HG03103 (cell line): ENCODE measurements at regions not wholly inside any gene's neighbourhood (a gene's known extent, or its start where the extent isn't known, plus 50 kb on each side); places are given as distances from the start of the nearest gene placed in this dataset.

Experiments
- ATAC-seq: cut with Tn5 transposase; IDR thresholded peaks from one replicate; pipeline ENCODE4 v1.9.1; 2021; ENCODE audit warnings: low read depth; ENCODE audit not compliant: unreplicated experiment

DNA sequence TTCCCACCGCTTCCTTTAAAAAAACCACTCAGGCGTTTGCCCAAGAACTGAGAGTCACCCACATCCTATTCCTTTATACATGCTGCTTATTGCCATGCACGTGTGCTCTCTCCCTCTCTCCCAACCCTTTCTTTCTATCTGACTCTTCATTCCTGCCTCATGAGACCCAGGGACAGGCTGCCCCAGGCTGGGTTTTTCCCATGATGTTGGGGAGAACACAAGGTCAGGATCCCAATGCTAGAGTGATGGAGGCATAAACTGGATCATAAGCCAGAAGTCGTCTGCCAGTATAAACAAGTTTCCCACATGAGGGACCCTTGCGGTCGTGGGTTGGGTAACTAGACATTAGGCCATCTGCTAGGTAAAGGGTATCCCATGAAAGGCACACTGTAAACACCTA lies 64.9 kb downstream of the CD2 start:
- no peak for ATAC-seq

DNA sequence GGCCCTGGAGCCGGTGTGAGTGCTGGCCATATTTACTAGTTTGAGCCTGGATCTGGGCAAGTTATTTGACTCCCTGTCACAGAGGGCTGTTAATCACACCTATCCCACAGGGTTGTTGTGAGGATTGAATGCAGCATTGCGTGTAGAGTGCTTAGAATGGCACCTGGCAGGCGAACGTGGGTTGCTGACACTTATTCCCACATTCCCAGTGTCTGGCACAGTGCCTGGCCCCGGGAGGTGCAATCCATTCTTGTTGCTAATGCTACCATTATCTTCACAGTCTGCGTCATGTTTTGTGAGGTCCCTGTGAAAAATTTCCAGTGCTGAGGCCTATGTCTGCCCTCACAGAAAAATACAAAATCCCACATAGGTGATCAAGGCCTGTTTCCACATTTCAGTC lies 66.1 kb downstream of the CD2 start:
- ATAC-seq: no peak

DNA sequence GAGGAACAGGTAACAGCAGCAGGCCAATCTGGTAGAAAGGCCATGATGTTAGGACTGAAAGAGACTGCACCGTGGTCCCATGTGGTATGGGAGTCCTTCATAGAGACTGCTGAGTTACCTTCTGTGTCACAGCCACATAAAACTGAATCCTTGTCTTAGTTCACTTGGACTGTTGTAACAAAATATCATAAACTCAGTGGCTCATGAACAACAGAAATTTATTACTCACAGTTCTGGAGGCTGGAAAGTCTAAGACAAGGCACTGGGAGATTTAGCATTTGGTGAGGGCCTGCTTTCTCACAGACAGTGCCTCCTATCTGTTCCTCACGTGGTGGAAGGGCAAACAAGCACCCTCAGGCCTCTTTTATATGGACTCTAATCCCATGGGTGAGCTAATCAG lies 67.5 kb downstream of the CD2 start:
- ATAC-seq: no peak

DNA sequence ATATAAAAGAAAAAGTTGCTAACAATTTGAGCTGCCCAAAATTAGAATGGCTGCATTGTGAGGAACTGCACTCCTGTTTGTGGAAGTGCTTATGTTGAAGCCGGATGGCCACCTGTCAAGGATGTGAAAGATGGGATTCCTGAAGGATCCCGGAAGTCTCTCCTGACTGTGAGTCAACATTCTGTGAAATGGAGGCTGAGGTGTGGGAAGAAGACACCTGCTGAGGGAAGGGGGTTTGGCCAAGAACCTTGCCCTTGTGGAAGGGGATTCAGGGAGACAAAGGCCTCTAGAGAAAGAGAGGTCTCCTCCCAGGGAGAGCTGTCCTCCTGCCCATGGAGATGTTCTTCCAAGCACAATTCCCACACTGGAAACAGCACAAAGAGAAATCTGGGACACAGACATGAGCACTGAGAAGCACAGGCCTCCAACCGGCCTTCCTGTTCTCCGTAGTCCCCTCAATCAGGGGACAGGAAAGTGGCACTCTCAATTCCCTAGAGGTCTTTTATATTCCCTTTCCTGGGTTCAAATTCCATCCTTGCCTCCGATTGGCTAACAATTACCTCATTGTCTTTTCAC lies 70.5 kb downstream of the CD2 start:
- no peak for ATAC-seq

DNA sequence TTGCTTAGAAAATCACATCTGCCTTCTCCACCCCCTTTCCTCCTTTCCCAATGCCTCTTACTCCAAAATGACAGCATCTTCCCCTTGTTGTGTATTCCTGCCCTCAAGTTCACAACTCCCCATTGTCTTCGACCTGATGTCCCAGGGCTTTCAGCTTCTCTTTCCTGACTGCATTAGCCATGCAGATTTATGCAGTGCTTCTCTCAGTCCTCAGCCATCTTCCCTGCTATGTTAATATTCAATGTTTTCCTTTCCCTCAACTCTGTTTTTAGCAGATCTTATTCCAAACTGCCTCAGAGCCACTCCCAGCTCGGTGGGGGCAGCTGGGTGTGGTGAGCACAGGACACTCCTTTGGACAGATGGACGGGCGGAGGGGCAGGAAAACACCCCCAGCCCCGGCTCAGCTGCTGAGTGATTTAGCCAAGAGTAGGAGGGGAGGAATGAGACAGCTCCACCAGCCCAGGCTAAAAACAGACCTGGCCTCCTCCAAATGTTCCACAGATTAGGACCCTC lies 71.0 kb downstream of the CD2 start:
- no peak for ATAC-seq

DNA sequence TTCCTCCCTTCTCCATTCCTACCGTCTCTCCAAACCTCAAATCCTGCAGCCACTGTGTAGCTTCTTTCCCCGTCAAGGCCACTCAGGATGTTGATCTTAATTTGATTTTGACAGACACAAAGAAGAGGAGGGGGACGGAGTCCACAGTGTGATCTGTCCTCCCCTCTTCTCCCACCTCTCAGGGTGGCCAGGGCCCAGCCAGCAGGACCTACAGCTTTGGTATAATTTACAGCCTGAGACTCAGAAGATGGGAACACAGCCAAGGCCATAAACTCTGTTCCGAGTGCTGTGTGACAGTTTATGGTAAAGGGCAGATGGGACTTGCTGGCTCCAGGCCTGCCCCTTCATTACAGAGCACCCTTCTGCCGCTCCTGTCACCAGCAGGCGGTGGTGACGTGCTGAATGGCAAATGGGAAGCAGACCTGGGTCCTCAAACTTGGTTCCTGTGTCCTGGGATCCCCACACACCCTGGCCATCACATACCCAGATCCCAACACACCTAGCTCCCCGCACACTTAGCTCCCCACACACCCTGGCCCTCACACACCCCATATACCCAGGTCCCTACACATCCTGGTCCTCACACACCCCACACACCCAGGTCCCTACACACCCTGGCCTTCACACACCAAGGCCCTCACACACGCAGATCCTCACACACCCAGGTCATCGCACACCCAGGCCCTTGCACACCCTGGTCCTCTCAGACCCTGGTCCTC lies 71.6 kb downstream of the CD2 start:
- ATAC-seq: no peak

DNA sequence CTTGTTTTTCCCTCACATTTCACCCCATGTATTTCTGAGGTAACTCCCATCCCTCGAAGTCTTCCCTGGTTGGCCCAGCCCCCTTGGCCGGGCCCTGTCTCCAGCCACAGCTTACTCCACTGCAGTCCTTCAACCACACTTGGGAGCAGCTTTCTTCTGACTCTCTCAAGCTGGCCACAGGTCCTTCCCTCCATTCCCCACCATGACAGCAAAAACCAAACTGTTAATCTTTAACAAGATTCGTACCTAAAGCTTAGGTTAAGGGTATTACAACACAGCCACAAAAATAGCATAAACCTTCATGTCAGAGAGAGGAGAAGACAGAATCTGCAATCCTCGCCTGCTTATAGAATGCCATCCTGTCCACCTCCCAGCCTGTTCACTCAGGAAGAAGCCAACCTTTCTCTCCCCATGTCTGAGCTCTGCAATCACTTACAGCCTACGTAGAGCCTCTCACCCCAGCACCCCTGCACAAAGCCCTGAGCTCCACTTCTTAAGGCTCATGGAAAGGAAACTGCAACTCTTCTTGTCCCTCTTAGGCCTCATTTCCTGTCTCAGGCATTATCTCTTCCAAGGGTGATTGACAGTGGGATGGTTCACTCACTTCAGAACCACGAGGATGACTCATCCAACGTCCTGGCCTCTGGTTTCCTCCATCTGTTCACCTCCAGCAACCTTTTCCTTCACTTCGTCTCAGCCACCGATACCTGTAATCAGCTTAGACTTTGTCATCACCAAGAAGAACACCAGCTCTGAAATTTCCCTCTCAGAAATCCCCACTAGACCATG lies 72.8 kb downstream of the CD2 start:
- ATAC-seq: peak; percentile 81

DNA sequence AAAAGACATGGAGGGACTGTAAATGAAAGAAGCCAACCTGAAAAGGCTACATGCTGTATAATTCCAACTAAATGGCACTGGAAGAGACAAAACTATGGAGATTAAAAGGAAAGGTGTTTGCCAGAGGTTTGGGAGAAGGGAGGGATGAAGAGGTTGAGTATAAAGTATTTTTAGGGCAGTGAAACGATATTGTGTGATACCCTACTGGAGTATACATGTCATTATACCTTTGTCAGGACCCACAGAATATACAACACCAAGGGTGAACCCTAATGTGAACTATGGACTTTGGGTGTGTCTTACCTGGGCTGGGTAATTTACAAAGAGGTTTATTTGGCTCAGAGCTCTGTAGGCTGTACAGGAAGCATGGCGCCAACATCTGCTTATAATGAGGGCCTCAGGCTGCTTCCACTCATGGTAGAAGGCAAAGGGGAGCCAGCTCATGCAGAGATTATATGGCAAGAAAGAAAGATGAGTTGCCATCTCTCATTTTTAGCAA lies 73.4 kb downstream of the CD2 start:
- ATAC-seq: no peak

DNA sequence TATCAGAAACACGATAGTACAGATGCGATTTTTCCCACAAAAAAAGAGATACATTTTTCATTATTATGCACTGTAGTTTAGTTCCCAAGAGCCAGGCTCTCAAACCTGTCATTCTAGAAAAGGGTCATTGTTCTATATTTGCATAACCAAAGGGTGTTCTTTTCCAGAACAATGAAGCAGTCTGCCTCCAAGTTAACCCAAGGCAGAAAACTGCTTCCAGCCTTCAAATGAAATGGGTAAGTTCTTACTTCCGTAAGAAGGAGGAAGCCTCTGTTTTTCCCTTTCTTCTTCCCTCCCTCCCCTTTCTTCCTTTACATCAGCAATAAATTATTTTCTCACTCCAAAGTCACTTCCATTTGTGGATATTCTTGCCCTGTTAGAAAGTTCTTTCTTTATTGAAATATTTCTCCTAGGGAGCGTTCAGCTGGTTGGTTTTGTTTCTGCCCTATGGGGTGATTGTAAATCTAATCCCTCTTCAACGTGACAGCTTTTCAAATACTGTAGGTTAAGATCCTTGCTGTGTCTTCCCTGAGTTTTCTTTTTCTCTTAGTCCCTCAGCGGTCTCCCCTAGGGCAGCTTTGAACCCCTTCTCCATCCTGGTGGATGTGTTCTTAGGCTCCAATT lies 77.3 kb upstream of the PTGFRN start:
- ATAC-seq: no peak

DNA sequence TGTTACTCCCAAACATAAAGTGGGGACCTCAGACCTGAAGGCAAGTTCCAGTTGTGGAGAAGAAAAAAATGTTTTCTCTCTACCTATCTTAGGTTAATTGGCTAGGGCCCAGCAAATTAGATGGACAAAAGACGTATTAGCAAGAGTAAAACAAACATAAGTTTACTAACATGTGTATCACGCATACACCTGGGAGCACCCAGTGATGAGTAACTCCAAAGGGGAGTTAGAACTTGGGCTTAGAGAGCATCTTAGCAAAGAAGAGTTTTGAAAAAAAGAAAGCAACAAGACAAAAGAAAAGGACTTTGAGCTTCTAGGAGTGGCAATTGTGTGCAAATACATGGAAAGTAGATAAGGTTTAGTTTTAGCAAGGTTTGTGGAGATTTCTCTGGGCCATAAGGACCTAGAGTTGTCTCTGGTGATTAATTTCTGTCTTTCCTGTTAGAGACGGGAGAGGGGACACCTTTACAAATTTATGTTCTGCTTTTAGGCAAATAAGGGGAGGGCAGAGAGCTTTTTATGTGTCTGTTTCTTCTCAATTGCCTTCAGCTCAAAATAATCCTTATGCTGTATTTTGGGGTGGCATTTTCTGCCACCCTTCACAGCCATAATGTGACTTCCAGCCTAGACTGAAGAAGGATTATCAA lies 76.7 kb upstream of the PTGFRN start:
- ATAC-seq: no peak

DNA sequence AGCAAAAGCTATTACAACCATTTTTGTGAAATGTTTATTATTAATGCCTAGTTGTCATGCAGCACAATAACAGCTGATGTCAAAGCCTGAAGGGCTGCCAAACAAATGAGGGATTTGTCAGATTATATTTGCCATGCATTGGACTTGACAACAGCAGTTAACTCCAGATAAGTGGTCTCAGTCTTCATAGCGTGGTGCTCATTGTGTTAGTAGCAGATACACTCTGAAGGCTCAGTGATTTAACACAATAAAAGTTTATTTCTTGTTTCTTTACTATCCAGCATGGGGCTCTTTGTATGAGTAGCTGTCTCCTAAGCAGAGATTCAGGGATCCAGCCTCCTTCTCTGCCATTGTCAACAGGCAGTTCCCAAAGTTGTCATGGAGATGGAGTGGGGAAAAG lies 76.0 kb upstream of the PTGFRN start:
- no peak for ATAC-seq

DNA sequence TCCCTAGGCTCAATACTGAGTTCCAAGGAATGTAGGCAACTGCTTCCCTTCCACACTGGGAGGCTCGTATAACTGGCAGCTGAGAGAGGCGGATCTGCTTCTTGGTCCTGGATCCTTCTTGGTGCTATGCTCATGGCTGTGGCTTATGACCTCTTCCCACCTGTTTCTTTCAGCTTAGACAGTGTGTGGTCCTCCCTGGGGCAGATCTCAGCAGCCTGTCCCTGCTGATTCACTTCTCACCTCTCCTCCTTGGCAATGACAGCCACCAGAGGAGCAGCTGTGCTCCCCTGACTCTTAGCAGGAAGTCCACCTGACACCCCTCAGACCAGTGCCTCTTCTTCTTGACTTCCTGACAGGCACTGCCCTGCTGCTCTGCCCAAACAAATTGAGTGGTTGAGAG lies 75.1 kb upstream of the PTGFRN start:
- ATAC-seq: no peak

DNA sequence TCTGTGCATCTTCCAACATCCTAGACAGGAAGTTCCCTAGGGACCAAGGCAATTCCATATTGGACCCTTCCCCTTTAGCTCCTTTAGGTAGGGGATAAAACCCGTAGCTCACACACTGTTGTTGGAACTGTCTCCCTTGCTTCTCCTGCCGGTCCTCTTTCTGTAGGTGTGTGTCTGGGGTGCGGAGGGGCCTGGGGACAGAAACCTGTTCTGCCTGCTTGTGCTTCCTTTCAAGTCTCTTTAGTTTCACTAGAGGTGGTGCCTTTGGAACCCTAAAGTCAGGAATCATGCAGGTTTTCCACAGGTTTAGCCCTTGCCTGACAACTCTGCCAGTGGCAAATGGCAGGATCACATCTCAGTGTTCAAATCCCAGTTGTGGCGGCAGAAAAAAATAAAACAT lies 74.6 kb upstream of the PTGFRN start:
- ATAC-seq: no peak

DNA sequence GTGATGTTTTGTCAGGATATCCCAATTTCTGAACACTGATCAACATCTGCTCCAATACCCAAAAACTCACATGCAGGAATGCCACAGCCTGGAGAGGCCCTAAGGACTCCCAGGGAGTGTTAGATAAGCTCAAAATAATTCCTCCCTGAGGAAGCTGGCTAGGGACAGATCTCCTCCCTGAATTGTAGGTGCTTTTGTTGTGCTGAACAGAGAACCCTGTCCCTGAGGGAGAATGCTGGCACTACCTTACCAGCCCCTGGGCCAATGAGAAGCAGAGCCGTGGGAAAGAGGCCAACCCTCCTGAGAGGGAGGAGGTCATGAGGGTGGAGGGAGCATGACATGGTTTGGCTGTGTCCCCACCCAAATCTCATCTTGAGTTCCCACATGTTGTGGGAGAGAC lies 73.6 kb upstream of the PTGFRN start:
- ATAC-seq: no peak

DNA sequence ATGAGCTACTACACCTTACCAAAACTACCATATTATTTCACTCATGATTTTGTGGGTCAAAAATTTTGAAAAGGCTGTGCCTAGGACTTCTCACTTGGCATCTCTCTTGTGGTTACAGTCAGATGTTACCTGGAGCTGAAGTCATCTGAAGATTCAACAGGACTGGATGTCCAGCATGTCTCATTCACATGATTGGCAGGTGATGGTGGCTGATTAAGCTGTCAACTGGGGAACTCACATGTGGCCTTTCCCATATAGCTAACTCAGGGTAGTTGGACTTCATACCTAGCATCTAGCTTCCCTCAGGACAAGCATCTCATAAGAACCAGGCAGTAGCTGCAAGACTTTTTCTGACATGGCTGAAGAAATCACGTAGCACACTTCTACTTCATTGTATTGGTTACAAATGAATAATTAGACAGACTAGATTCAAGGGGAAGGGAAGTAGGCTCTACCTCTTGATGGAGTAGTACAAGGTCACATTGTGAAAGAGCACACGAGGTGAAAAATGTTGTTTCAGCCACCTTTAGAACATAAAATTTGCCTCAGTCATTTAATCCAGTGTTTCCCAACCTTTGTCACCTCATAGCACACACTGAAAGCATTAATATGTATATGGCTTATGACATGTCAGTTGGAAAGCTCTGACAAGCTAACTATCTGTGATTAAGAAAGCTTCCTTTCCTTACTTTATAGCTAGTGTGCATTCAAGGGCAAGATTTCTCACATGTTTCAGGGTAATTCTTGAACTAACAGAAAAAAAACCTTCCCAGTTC lies 68.0 kb upstream of the PTGFRN start:
- ATAC-seq: no peak

DNA sequence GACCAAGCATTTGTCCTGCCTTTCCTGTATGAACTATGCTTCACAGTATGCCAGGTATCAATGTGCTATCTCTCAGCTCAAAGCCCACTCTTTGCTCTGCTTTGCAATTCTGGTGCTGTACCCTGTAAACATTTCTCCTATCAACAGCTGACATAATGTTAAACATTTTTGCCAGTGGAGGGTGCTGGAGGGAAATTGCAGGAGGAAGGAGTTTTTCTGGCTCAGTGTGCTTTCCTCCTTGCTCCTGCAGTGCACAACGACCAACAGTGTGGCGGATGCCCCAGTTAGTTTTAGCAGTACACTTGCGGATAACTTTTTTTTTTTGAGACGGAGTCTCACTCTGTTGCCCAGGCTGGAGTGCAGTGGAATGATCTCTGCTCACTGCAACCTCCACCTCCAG lies 67.1 kb upstream of the PTGFRN start:
- no peak for ATAC-seq

DNA sequence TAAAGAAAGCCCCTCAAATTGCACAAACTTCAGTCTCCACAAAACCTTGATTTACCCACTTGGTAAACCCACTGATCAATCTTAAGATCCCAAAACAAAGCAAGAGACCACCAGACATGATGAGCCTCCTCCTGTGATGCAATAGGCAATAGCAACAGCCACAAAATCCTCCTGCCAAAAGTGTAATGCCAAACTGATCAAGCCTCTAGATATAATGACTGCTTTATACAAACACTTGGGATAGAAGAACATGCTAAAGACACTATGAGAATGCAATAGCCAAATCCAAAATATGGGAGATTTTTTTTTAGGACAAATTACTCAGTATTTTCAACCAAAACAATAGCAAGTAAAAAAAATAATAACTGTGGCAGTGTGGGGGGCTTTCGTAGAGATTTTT lies 64.9 kb upstream of the PTGFRN start:
- no peak for ATAC-seq

DNA sequence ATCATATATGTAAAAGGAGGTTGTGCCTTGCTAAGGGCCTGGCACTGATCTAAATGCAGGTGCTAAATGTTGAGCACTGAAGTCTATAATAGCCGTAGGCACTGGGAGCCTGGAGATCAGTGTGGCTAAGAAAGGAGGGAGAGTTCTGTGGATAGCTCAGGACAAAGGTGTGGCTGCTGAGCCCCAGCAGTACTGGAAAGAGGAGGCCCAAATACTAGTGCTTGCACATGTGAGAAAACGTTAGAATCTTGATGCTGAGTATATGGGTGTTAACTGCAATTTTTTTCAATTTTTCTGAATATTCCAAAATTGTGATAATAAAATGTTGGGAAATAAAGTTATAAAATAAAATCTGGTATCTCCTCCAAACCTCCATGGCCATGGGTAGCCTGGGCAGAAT lies 62.5 kb upstream of the PTGFRN start:
- ATAC-seq: no peak

DNA sequence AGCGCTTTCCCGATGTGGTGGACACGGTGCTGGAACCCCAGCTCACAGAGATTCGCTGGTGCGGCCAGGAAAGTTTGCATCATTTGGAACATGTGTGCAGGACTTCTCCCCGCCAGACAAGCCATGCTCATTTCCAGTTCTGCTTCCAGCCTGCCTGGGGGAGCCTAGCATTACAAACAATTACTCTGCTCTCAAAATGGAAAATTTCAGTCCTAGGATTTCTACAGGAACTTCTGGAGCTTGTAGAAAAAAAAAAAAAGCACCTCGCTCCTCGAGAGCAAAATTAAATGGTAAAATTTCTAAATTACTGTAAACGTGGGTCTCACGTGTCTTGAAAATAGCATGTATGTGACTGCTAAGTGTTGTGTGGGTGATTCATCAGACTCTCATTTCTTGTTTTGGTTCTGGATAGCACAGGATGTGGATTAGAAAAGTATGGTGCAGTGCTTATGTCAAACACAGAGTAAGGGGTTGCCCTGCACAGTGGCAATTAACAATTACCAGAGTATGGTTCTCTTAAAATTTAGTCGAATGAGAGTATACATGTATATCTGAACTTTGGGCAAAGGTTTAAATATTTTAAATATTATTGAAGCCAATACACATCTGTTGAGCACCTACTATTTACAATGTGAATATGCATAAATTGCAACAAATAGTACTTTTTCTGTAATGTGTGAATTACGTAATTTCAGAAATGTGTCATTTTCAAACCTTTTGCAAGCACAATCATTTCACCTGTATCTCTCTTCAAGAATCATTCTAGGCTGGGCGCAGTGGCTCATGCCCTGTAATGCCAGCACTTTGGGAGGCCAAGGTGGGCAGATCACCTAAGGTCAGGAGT lies 61.8 kb upstream of the PTGFRN start:
- ATAC-seq: no peak
